GM18508 (cell line): ENCODE measurements at regions not wholly inside any gene's neighbourhood (a gene's known extent, or its start where the extent isn't known, plus 50 kb on each side); places are given as distances from the start of the nearest gene placed in this dataset.

Source experiments
- ATAC-seq: cut with Tn5 transposase; IDR thresholded peaks from one replicate; pipeline ENCODE4 v1.9.1; 2021; ENCODE audit warnings: moderate number of reproducible peaks; ENCODE audit not compliant: insufficient read depth, unreplicated experiment

GRCh38 chr2:107282135-107282534 is 396.2 kb upstream of the ST6GAL2 start:
- no peak for ATAC-seq

- ATAC-seq, result no peak
Measured at GRCh38 chr2:107285621-107286299, 399.8 kb upstream of the ST6GAL2 start.

GRCh38 chr2:107290041-107290440 is 404.1 kb upstream of the ST6GAL2 start:
- no peak for ATAC-seq

- ATAC-seq, result no peak
Measured at GRCh38 chr2:107303964-107304363, 418.0 kb upstream of the ST6GAL2 start.

DNA sequence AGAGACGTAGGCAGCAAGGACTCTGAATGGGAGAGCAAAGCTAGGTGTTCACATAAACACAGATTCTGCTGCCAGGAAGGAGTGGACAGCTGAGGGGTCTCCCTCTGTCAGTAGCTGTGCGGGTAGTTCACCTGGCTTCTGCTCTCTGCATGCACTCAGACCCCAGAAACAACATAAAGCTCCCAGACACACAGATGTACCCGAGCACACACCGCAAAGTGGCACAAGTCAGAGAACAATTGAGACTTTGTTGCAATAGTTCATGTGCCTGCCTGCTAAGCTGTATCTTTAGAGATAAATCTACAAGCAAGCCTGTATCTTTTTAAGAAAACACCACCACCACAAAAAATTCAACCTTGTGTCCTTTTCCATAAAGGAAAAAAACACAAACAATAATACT is 420.0 kb upstream of the ST6GAL2 start:
- ATAC-seq, result no peak

DNA sequence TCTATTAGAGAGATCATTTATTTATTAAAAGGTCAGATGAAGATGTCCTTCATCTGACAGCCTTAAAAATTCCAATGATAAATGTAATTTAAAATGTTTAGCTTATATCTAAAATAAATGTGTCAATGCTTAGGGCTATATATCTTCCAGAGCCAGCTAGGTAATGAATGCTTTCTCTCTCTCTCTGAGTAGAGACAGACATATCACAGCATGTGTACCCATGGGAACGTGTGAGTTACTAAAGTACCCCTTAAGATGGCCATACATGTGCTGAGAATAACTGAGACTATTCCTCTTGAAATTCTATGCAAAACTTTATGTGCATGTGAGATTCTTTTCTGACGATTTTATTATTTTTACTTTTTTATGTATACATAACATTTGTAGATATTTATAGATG is 420.9 kb upstream of the ST6GAL2 start:
- ATAC-seq, result no peak

DNA sequence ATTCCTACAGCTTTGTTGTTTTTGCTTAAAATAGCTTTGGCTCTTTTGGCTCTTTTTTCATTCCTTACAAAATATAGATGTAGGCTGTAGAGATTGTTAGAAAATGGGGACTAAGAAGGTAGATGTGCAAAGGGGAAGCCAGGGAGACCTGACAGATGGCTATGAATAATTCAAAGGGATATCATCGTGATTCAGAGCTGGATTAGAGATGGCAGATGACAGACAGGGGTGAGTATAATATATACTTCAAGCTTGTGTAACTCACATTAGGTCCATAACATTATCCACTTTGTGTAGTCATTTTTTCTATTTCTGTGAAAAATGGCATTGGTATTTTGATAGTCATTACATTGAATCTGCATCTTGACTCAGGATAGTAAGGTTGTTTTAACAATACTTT is 422.9 kb upstream of the ST6GAL2 start:
- no peak for ATAC-seq

DNA sequence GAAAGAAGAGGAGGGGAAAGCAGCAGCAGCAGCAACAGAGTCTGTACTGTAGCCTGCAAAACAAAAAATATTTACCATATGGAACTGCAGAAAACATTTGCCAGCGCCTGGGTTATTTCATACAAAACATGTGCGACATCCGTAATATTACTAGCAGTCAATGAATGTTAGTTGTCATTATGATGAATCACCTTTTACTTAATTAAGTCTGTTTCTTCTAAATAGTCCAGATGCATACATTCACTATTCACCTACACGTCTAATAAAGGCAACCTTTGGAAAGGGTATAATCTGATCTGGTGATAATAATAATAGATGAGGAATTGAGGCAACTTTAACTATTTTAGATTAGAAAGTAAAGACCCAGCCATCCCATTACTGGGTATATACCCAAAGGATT is 426.3 kb upstream of the ST6GAL2 start:
- ATAC-seq, result no peak

- no peak for ATAC-seq
Measured at GRCh38 chr2:107313316-107313715, 427.3 kb upstream of the ST6GAL2 start.

GRCh38 chr2:107320881-107321280 is 434.9 kb upstream of the ST6GAL2 start:
- ATAC-seq, result no peak

- ATAC-seq, result no peak
Measured at GRCh38 chr2:107322416-107322815, 436.4 kb upstream of the ST6GAL2 start.

DNA sequence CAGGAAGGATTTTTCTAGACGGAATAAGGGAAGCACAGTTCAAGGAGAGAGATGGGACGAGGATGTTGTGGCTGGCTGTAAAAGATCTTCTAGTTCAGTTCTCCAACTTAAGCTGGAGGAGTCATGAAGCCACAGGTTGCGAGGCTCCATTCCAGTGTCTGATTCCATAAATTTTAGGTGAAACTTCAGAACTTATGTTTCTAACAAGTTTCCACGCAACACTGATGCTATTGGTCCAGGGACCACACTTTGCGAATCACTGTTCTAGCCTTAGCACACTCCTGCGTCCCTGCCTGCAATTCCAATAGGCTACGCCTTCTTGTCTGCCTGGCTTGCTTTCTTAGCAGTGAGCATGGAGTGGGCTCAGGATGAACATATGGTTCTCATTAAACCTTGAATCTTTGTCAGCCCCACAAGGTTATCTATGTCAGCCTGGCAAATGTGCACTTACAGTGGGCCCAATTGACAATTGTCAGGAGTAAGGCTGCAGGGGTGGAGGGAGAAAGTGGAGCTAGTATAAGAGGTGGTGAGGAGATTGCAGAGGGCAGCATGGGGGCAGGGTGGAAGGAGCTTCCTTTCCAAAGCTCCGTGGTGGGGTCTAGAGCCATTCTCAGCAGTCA is 438.1 kb upstream of the ST6GAL2 start:
- no peak for ATAC-seq

GRCh38 chr2:107325981-107326786 is 440.2 kb upstream of the ST6GAL2 start:
- ATAC-seq, result no peak

DNA sequence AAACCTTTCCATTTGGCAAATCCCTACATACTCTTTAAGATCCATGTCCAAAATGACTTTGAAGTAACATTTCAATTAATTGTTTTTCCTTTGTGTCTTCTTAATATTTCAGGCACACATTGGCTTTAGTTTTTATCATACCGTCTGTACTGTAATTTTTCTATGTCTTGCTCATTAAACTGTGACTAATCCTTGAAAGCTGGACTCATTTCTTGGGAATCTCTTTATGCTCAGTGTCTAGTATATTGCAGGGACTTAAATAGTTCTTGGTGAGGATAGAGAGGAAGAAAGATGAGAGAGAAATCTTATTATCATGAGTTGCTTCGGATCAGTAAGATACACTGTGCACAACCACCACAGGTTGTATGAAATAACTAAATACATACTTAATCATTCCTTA is 448.3 kb upstream of the ST6GAL2 start:
- no peak for ATAC-seq

GRCh38 chr2:107336526-107336925 is 450.6 kb upstream of the ST6GAL2 start:
- ATAC-seq, result no peak

- ATAC-seq, result no peak
Measured at GRCh38 chr2:107337209-107337898, 451.4 kb upstream of the ST6GAL2 start.

DNA sequence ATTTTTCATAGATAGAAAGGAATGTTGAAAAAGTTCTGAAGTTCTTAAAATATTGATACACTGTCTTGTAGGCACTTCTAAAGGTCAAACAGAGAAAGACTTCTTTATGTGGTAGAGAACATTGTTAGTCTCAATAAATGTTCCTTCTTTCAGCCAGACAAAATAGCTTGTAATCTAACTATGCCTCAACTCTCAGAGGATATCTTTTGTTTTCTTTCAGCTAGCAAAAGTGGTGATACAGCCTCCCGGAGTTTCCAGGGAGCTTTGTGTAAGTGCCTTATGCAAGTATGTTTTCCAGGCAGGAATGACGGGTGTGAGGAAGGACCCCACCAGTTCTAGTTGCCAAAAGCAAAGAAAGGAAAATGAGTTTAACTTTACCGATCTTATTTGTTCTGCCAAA is 452.1 kb upstream of the ST6GAL2 start:
- no peak for ATAC-seq

- ATAC-seq, result no peak
Measured at GRCh38 chr2:107338571-107338970, 452.6 kb upstream of the ST6GAL2 start.

DNA sequence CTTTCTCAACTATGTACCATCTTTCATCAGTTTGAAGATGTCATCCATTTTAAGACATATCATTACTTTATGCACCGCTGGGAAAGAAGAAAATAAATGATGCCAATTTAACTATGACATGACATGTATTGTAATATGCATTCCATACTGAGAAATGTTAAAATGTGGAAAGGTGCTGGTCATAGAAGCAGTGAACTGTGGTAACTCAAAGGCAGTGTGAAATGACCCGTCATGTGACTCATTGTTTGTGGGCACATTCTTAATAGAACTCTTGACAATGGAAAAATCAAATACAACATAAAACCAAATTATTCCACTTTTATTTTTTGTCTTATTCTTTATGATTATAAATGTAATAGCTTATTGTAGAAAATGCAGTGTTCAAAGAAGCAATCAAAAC is 455.0 kb upstream of the ST6GAL2 start:
- ATAC-seq, result no peak

DNA sequence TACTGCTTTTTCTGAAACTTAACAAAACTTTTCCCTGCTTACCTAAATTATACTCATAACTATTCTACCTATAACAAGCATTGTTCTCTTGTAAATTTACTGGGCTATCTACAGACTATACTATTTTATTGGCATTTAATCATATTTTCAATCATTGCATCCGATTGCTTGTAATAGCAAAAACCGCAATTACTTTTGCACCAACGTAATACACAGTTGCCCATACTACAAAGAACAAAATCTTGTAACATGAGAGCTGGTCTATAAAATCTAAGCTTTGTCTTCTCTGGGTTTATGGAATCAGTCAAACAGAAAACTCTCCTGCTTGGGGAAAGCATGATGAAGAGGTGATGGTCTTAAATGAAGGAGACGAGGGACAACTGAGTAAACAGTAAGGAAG is 463.4 kb upstream of the ST6GAL2 start:
- ATAC-seq, result no peak

- ATAC-seq, result no peak
Measured at GRCh38 chr2:107354175-107354574, 468.2 kb upstream of the ST6GAL2 start.
